GM21367 (cell line): ENCODE measurements at regions not wholly inside any gene's neighbourhood (a gene's known extent, or its start where the extent isn't known, plus 50 kb on each side); places are given as distances from the start of the nearest gene placed in this dataset.
"Not testable (repeated sequence)": the region's sequence is repeated elsewhere in the genome, so short reads cannot be mapped to it uniquely, and the experiment has no call there.

ENCODE experiments used
- ATAC-seq: cut with Tn5 transposase; IDR thresholded peaks from one replicate; pipeline ENCODE4 v1.9.1; 2021; ENCODE audit not compliant: unreplicated experiment

DNA sequence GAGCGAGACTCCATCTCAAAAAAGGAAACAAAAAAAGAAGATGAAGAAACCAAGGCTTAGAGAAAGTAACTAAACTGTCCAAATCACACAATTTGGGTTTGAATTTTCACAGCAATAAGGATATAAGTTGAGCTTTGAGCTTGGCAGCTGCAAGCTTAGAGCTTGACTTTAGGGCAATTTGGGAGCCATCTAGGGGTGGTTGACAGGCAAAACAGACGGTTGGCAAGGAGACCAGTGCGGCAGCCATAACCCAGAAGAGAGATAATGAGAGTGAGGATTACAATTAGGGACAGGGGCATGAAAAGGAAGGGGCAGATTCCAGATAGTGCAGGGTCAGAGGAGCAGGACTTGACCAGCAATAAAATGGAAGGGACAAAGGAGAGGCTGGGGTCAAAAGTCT lies 382.2 kb upstream of the HNRNPA3 start:
- ATAC-seq, result no peak

GRCh38 chr2:176832086-176832485 lies 380.5 kb upstream of the HNRNPA3 start:
- no peak for ATAC-seq

GRCh38 chr2:176833671-176834070 lies 378.9 kb upstream of the HNRNPA3 start:
- ATAC-seq, result no peak

GRCh38 chr2:176834226-176834625 lies 378.4 kb upstream of the HNRNPA3 start:
- ATAC-seq, result no peak

- ATAC-seq, result no peak
These were observed 369.4 kb upstream of the HNRNPA3 start for GRCh38 chr2:176843208-176843607.

- ATAC-seq, result no peak
These were observed 368.1 kb upstream of the HNRNPA3 start for GRCh38 chr2:176844461-176844860.

DNA sequence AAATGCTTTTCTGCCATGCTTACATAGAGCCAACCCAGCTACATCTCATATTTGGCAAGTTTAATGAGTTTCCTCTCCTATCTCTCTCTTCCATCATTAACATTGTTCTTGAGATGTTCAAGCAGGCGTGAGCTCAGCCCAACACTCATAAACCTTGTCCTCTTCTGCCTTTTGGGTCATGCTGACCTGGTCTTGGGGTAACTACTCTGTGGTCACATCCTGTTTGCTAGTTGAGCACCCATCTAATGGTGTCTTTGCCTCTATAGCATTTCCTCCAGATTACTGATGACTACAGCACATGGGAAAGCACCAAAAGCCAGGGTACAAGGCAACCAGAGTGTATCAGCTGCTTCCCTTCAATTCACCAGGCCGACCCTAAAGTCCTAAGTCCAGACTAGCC lies 366.9 kb upstream of the HNRNPA3 start:
- no peak for ATAC-seq

GRCh38 chr2:176847575-176847974 lies 365.0 kb upstream of the HNRNPA3 start:
- no peak for ATAC-seq

DNA sequence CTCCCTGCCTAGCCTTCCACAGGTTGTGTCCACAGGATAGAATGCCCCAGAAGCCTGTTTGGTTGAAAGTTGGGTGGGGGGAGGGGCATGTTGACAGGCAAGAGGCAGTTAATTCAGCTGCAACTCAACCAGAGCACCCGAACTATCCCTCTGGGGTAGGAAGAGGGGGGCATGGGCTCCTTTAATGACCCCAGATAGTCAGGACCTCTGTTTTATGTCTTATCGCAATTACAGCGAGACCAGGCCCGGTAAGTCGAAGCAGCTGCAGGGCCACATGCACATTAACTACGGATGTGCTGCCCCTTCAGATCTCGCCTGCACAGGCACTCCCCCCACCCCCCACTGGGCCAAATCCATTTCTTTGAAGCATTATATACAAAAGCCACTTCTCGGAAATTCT lies 363.8 kb upstream of the HNRNPA3 start:
- no peak for ATAC-seq

DNA sequence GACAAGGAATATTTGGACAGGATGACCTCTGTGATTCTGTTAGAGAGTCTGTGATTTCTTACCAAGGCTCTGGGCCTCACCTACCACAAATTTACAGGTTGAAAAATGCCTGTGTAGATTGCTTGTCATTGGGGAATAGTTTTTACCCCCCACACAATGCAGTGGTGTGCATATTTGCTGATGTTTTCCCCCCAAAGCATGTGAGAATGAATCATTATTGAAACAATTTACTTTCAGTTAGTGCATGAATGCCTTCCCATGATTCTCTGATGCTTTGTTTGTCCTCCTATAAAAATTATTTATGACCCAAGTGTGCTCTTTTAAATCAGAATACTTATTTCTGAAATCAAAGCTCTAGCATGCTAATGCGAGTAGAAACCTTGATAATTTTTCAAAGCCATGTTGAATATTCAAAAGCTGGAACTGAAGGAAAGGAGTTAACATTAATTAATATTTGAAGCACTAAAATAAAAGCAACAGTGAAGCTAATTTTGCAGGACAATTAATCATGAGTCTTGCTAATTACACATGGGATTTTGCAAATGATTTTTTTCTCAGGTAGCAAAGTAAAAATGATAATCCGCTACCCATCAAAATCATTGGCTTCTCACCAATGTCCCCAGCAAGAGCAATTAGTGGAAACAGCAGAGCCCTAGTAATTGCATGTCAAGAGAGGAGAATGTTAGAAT lies 361.2 kb upstream of the HNRNPA3 start:
- ATAC-seq, result no peak

- no peak for ATAC-seq
These were observed 360.6 kb upstream of the HNRNPA3 start for GRCh38 chr2:176851889-176852483.

- no peak for ATAC-seq
These were observed 359.9 kb upstream of the HNRNPA3 start for GRCh38 chr2:176852667-176853066.

DNA sequence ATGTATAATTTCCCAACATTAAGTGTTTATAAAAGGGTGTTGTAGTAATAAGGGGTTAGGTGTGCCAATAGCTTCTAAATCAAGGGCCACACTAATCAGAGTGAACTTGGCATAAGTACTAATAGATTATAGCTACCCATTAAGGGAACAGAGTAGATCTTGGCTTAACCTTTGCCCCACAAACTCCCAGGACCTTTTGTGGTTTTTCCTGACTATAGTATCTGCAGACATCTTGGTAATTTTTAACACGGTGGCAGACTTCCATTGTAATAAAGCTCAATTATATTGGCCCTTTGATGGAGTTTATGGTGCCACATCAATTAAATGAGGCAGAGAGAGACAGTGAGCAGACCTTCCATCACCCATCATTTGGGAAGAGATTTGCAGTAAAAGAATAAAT lies 358.5 kb upstream of the HNRNPA3 start:
- ATAC-seq, result no peak

- ATAC-seq, result no peak
These were observed 357.7 kb upstream of the HNRNPA3 start for GRCh38 chr2:176854878-176855277.

GRCh38 chr2:176856683-176857082 lies 355.9 kb upstream of the HNRNPA3 start:
- no peak for ATAC-seq

DNA sequence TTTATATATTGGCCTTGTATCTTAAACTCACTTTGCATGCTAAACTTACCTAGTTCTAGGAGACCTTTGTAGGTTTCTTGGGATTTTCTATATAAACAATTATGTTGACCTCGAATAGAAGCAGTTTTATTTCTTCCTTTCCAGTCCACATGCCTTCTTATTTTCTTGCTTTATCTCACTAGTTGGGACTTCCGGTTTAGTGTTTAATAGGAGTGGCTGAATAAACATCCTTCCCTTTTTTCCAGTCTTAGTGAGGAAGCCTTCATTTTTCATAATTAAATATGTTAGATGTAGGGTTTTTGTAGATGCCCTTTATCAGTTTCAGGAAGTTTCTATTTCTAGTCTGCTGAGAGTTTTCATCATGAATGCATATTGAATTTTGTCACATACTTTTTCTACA lies 347.3 kb upstream of the HNRNPA3 start:
- ATAC-seq, result no peak

GRCh38 chr2:176872406-176872805 lies 340.2 kb upstream of the HNRNPA3 start:
- ATAC-seq, result no peak

DNA sequence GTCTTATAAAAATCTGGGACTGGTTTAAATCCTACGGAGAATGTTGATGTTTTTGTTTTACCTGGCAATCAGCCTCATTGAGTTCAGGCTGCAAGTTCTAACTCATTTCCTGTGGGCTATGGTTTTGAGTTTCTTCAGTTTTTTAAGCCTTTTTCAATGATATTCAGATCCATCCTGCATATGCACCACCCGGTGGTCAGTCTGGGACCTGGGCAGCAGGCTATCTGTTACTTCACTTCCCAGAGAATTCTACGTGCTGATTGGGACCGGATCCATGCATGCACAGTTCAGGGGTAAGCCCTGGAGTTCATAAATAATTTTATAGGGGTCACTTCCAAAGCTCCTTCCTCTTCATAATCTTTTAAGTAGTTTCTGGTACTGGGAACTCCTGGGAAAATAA lies 339.2 kb upstream of the HNRNPA3 start:
- no peak for ATAC-seq

GRCh38 chr2:176876493-176877103 lies 336.0 kb upstream of the HNRNPA3 start:
- no peak for ATAC-seq

DNA sequence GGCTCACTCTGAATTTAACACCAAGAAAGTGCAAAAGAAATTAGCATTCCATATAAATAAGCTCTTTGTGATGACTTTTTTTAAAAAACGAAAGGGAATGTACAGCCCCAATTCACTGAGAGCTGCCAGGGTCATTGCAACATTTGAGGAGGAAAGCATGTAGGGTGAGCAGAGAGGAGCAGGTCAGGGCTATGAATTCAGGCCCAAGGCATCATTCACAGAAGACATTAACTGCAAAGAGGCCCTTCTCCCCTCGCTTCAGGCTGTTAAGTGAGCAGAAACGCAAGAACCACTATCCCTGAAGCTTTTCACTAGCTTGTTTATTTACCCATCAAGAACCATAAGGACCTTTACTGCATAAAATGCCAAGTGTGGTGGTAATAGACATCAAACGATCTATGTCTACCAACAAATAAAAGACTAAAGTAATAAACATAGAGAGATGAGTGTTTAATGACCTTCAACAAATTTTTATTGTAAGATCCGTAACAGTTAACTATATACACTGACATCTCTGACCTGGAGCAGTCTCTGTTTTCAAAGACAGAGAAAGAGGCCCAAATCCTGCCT lies 333.1 kb upstream of the HNRNPA3 start:
- no peak for ATAC-seq

- not testable (repeated sequence) for ATAC-seq
These were observed 330.5 kb upstream of the HNRNPA3 start for GRCh38 chr2:176882045-176882444.

DNA sequence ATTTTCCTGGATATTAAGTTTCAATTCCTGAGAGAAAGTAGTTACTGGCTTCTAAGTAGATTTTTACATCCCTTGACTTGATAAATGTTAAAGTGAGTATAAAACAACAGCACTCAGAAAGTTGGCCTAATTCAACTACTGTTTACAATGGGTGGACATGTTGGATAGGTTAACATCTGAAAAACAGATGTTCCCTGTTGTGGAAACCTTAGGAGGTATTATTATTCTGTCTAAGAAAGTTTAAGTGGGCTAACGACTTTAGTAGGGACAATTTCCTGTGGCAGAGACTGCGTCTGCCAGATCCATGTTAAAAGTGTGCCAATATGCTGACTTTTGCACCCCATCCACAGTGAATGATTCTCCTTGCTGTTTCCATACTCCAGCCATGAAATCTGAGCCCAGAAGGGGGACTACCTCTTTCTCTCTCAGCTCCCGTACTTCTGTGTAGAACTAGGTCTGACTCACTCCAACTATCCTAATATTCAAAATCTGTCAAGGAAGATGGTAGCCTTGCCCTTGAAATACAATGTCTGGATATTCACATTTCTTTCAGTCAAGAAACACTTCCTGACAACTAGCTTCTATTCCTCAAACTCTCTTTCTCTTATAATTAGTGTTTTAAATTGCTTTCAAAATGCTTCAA lies 327.5 kb upstream of the HNRNPA3 start:
- ATAC-seq, result no peak
